ENCODE measurements at regions not wholly inside any gene's neighbourhood (a gene's known extent, or its start where the extent isn't known, plus 50 kb on each side); places are given as distances from the start of the nearest gene placed in this dataset.
"Not testable (repeated sequence)": the region's sequence is repeated elsewhere in the genome, so short reads cannot be mapped to it uniquely, and the experiment has no call there.

GRCh38 chr12:31906557-31907301 lies 52.5 kb upstream of the RESF1 start:
- no peak for DNase-seq (ENCODE audit: low spot score)

- no peak for DNase-seq (ENCODE audit: low spot score)
These were observed 56.2 kb upstream of the RESF1 start for GRCh38 chr12:31903025-31903424.

- no peak for DNase-seq (ENCODE audit: low spot score)
These were observed 58.9 kb upstream of the RESF1 start for GRCh38 chr12:31900271-31900670.

- no peak for DNase-seq (ENCODE audit: low spot score)
These were observed 60.1 kb upstream of the RESF1 start for GRCh38 chr12:31899109-31899508.

DNA sequence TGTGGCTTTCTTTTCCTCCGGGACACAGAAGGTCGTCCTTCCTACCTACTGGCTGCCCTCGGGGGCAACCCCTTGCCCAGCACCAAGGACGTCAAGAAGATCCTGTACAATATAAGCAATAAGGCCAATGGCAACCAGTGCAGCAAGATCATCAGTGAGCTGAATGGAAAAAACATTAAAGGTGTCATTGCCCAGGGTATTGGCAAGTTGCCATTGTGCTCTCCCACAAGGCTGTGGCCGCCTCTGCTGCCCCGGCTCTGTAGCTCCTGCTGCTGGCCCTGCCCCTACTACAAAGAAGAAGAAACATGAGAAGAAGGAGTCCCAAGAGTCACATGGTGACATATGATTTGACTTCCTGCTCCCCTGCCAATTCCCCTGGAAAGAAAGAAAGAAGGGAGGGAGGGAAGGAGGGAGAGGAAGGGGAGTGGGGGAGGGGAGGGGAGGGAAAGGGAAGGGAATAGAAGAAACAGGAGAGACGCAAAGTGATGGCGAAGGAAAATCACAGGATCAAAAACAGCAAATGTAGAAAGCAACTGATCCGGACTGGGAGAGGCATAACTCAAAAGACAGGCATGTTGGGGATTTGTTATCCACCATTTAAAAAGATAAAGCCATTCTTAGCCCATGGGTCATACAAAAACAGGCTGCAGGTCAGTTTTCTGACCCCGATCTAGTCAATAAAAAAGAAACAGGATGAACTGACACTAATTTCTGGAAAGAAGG lies 61.3 kb upstream of the RESF1 start:
- peak; percentile 23 for DNase-seq (ENCODE audit: low spot score)

- DNase-seq (ENCODE audit: low spot score): not testable (repeated sequence)
These were observed 62.1 kb upstream of the RESF1 start for GRCh38 chr12:31897092-31897491.

GRCh38 chr12:31896514-31897039 lies 62.6 kb upstream of the RESF1 start:
- no peak for DNase-seq (ENCODE audit: low spot score)

GRCh38 chr12:31895449-31896150 lies 63.6 kb upstream of the RESF1 start:
- no peak for DNase-seq (ENCODE audit: low spot score)

- no peak for DNase-seq (ENCODE audit: low spot score)
These were observed 68.6 kb upstream of the RESF1 start for GRCh38 chr12:31890295-31891285.

DNA sequence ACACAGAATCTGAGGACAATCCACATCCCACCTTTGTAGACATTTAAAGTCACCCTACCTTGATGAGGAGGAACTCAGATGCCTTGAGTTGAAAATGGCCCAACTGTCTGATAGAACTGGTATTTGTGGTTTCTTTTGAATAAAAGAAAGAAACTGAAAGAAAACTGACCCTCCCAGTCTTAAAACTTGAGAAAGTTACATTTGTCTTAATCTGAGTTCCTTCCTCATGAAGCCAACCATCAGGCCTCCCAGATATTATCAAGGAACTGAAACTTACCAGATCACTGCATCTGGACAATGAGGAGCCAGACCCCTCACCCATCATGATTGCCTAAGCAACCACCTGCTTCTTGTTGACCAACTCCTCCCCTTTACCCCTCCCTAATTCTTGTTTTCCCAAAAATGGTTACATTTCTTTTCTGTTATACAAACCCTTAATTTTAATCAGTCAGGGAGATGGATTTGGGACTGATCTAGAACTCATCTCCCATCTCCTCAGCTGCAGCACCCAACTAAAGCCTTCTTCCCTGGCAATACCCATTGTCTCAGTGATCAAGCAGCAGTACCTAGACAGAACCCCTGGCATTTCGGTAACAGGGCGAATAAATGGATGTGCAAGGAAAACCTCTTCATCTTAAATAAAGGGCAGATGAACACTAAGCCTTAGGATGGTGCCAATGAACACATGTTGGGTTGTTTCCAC lies 72.0 kb upstream of the RESF1 start:
- DNase-seq (ENCODE audit: low spot score): no peak

DNA sequence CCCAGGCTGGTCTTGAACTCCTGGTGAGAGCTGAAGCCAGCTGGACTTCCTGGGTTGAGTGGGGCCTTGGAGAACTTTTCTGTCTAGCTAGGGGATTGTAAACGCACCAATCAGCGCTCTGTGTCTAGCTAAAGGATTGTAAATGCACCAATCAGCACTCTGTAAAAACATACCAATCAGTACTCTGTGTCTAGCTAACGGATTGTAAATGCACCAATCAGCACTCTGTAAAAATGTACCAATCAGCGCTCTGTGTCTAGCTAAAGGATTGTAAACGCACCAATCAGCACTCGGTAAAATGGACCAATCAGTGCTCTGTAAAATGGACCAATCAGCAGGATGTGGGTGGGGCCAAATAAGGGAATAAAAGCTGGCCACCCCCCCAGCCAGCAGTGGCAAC lies 76.5 kb upstream of the RESF1 start:
- not testable (repeated sequence) for DNase-seq (ENCODE audit: low spot score)

GRCh38 chr12:31880340-31880739 lies 78.9 kb upstream of the RESF1 start:
- DNase-seq (ENCODE audit: low spot score): no peak

GRCh38 chr12:31877884-31878283 lies 81.3 kb upstream of the RESF1 start:
- DNase-seq (ENCODE audit: low spot score): no peak

GRCh38 chr12:31876568-31877424 lies 82.4 kb upstream of the RESF1 start:
- no peak for DNase-seq (ENCODE audit: low spot score)

GRCh38 chr12:31875609-31875964 lies 83.6 kb upstream of the RESF1 start:
- no peak for DNase-seq (ENCODE audit: low spot score)

DNA sequence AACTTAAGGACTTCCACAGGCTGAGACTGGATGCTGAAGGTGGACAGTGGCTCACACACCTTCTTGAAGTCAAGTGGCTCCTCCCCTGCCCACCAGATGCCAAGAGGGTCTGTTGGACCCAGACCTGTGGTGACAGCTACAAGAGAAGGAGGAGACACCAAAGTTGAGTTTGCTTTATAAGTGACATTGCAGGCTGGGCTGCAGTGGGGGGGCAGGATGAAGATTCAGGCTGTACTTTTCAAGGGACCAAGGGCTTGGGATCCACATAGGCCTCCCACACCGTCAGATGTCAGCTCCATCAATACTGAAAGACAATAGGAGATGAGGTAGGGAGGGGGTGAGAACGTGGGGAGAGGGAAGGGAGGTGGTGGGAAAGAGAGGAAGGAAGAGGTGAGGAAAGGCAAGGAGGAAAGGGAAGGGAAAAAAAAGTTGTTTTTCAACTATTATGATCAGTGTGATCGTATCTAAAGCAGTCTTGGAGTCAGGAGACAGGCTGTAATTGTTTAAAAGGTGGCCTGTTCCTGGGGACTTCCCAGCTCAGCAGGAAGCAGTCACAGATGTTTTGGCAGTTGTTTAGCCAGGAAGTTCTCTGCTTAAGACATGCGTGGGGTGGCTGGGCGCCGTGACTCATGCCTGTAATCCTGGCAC lies 84.1 kb upstream of the RESF1 start:
- DNase-seq (ENCODE audit: low spot score): peak; percentile 41

- no peak for DNase-seq (ENCODE audit: low spot score)
These were observed 86.2 kb upstream of the RESF1 start for GRCh38 chr12:31872831-31873604.

DNA sequence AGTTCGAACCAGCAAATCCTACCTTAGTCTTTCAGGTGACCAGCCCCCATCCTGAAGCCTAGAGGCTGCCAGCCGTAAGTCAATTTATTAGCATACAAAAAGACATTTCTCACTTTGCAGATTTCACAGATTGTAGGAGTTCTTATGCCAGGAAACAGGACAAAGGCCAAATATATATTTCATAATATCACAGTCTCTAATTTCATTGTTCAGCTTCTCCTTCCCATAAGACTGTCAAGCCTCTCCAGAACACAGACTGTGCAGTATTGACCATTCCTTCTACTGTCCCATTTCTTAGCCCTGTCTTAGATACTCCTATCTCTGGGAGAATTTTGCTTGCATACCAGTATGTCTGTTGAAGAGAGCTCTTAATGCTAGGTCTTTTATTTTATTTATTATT lies 89.2 kb upstream of the RESF1 start:
- no peak for DNase-seq (ENCODE audit: low spot score)

GRCh38 chr12:31868965-31869364 lies 90.2 kb upstream of the RESF1 start:
- DNase-seq (ENCODE audit: low spot score): no peak

Measured in AG20443 (cell line).